Esophagus muscularis mucosa (tissue), 3 donors: ENCODE measurements at regions not wholly inside any gene's neighbourhood (a gene's known extent, or its start where the extent isn't known, plus 50 kb on each side); places are given as distances from the start of the nearest gene placed in this dataset.

Experiments
- CTCF ChIP-seq, 3 experiments: fragments of 200-600 bp in 2 of 3; fragments of 450-650 bp in 1 of 3; sonication (generic) in 2 of 3; IDR thresholded peaks; one replicate each; pipeline ENCODE4 v1.5.1; 2017 to 2019; ENCODE audit warnings: antibody characterized with exemption in 3 of 3, mild to moderate bottlenecking in 2 of 3, moderate library complexity in 1 of 3
- POLR2A ChIP-seq: fragments of 450-650 bp; IDR thresholded peaks from one replicate; pipeline ENCODE4 v1.6.1; 2017; ENCODE audit warnings: antibody characterized with exemption, moderate library complexity, mild to moderate bottlenecking, low read depth

DNA sequence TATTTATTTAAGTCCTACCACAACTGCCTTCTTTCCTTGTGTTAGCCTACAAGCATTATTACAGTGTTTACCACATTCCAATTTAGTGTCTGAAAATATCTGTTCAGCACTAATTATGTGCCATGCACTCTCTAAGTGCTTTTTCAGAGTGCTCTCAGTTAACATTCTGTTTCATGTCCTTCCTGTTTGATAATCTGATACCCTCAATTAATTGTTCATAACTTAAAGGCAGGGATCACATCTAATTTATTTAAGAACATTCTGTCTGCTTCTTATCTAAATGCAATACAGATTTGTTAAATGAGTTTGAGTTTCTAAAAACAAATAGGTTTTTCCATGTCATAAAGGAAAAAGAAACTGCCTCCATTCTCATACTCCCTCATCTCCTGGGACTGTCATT lies 649.6 kb upstream of the ATXN8OS start:
- TF ChIP-seq CTCF (IDR thresholded peaks at IDR 0.05) = no peak
- no peak for TF ChIP-seq POLR2A
